ENCODE measurements at regions not wholly inside any gene's neighbourhood (a gene's known extent, or its start where the extent isn't known, plus 50 kb on each side); places are given as distances from the start of the nearest gene placed in this dataset.

DNA sequence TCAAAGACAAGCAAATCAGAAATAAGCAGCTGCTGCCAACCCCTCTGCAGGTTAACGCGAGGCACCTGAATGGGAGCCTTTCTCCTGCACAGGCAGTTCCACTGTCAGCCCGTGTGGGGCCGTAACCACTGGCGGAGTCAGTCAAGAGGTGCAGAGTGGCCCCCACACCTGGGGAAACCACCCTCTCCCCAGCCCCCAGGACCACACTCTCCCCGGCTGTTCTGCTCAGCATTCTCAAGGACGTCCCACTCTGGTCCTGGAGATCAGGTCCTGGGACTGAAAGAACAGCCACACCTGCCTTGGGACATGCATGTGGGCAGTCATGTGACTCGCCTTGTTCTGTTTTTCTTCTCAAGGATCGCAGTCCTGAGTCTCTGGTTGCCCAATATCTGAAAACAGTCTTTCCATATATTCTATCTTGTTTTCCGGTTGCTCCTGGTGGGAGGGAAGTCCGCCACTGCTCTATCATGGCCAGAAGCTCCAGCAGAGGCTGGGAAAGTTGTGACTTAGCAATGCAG lies 252.5 kb downstream of the PTPRU start:
- TF ChIP-seq MEF2A (IDR thresholded peaks at IDR 0.05; ENCODE audit: insufficient read depth, low read depth, low read length) = no peak
- TF ChIP-seq SIN3A (IDR thresholded peaks at IDR 0.05; ENCODE audit: low read depth, low read length) = no peak
